ENCODE measurements at regions not wholly inside any gene's neighbourhood (a gene's known extent, or its start where the extent isn't known, plus 50 kb on each side); places are given as distances from the start of the nearest gene placed in this dataset.

GRCh38 chr6:44559486-44560270 lies 172.2 kb downstream of the CDC5L start:
- DNase-seq (ENCODE audit: low read depth) = no peak

- DNase-seq (ENCODE audit: low read depth) = no peak
Observed at GRCh38 chr6:44560458-44561059, 173.1 kb downstream of the CDC5L start.

- DNase-seq (ENCODE audit: low read depth) = no peak
Observed at GRCh38 chr6:44561060-44561623, 173.6 kb downstream of the CDC5L start.

GRCh38 chr6:44561832-44562665 lies 174.5 kb downstream of the CDC5L start:
- DNase-seq (ENCODE audit: low read depth) = no peak

- no peak for DNase-seq (ENCODE audit: low read depth)
Observed at GRCh38 chr6:44563397-44563796, 175.9 kb downstream of the CDC5L start.

- DNase-seq (ENCODE audit: low read depth) = no peak
Observed at GRCh38 chr6:44564906-44565524, 177.5 kb downstream of the CDC5L start.

- DNase-seq (ENCODE audit: low read depth) = no peak
Observed at GRCh38 chr6:44567406-44567805, 179.9 kb downstream of the CDC5L start.

GRCh38 chr6:44569131-44569530 lies 181.6 kb downstream of the CDC5L start:
- DNase-seq (ENCODE audit: low read depth) = no peak

- no peak for DNase-seq (ENCODE audit: low read depth)
Observed at GRCh38 chr6:44569931-44570385, 182.5 kb downstream of the CDC5L start.

- no peak for DNase-seq (ENCODE audit: low read depth)
Observed at GRCh38 chr6:44571510-44571909, 184.0 kb downstream of the CDC5L start.

GRCh38 chr6:44572346-44572745 lies 184.8 kb downstream of the CDC5L start:
- DNase-seq (ENCODE audit: low read depth) = no peak

GRCh38 chr6:44575644-44576043 lies 188.1 kb downstream of the CDC5L start:
- no peak for DNase-seq (ENCODE audit: low read depth)

- no peak for DNase-seq (ENCODE audit: low read depth)
Observed at GRCh38 chr6:44576132-44576631, 188.7 kb downstream of the CDC5L start.

GRCh38 chr6:44580901-44581300 lies 193.4 kb downstream of the CDC5L start:
- no peak for DNase-seq (ENCODE audit: low read depth)

- no peak for DNase-seq (ENCODE audit: low read depth)
Observed at GRCh38 chr6:44582930-44583329, 195.4 kb downstream of the CDC5L start.

- no peak for DNase-seq (ENCODE audit: low read depth)
Observed at GRCh38 chr6:44590471-44590870, 203.0 kb downstream of the CDC5L start.

GRCh38 chr6:44593539-44593944 lies 206.0 kb downstream of the CDC5L start:
- DNase-seq (ENCODE audit: low read depth) = peak; percentile 27

GRCh38 chr6:44594481-44594880 lies 207.0 kb downstream of the CDC5L start:
- DNase-seq (ENCODE audit: low read depth) = no peak

GRCh38 chr6:44598679-44599078 lies 211.2 kb downstream of the CDC5L start:
- no peak for DNase-seq (ENCODE audit: low read depth)

- no peak for DNase-seq (ENCODE audit: low read depth)
Observed at GRCh38 chr6:44599672-44600071, 212.2 kb downstream of the CDC5L start.

GRCh38 chr6:44603044-44603686 lies 215.7 kb downstream of the CDC5L start:
- no peak for DNase-seq (ENCODE audit: low read depth)

Data from activated T-helper 9 cell treated with anti-CD3 and anti-CD28 coated beads, Interleukin-2, amount 50 U/mL, for 16 hours (primary cell).